Large intestine (tissue), 3 donors: ENCODE measurements at regions not wholly inside any gene's neighbourhood (a gene's known extent, or its start where the extent isn't known, plus 50 kb on each side); places are given as distances from the start of the nearest gene placed in this dataset.
"Not testable (repeated sequence)": the region's sequence is repeated elsewhere in the genome, so short reads cannot be mapped to it uniquely, and the experiment has no call there.

Experiments
- DNase-seq, 2 donors: peaks; one replicate each; pipeline versions ENCODE4 v3.0.0 to v3.0.0-alpha.2; 2013
- H3K27ac ChIP-seq: one replicate; pipeline ENCODE4 v1.5.1; 2013; ENCODE audit warnings: low read length
- H3K27me3 ChIP-seq: 2 replicates; pipeline ENCODE4 v1.6.1; 2013; ENCODE audit warnings: low read length; ENCODE audit not compliant: control insufficient read depth, insufficient read depth
- H3K36me3 ChIP-seq: 2 replicates; pipeline ENCODE4 v1.6.1; 2013; ENCODE audit warnings: low read length; ENCODE audit not compliant: control insufficient read depth, insufficient read depth
- H3K4me1 ChIP-seq: one replicate; pipeline ENCODE4 v1.6.1; 2013; ENCODE audit warnings: low read length; ENCODE audit not compliant: control insufficient read depth, insufficient read depth
- H3K4me3 ChIP-seq: one replicate; pipeline ENCODE4 v1.5.1; 2013; ENCODE audit warnings: low read length
- H3K9me3 ChIP-seq: one replicate; pipeline ENCODE4 v1.6.1; 2013; ENCODE audit warnings: mild to moderate bottlenecking, low read depth, low read length, moderate library complexity; ENCODE audit not compliant: control insufficient read depth
- WGBS: methylation state at CpG from one replicate; pipeline ENCODE4 v1.1.5; 2013; ENCODE audit warnings: low lambda C conversion rate; ENCODE audit not compliant: insufficient coverage; 5-methylcytosine and 5-hydroxymethylcytosine counted together

GRCh38 chr2:94776036-94776435 lies 95.2 kb upstream of the TEKT4 start:
- no peaks in the 10 kb centered on the region for H3K9me3 ChIP-seq
- H3K27me3 ChIP-seq, result no peaks in the 10 kb centered on the region
- DNase-seq, result no peak
- no peaks in the 10 kb centered on the region for H3K36me3 ChIP-seq
- WGBS, result no CpG with 5 or more reads among the region's 2 CpGs
- H3K27ac ChIP-seq, result no peak overlapping the region
- H3K4me3 ChIP-seq, result no peak overlapping the region
- no peaks in the 10 kb centered on the region for H3K4me1 ChIP-seq

DNA sequence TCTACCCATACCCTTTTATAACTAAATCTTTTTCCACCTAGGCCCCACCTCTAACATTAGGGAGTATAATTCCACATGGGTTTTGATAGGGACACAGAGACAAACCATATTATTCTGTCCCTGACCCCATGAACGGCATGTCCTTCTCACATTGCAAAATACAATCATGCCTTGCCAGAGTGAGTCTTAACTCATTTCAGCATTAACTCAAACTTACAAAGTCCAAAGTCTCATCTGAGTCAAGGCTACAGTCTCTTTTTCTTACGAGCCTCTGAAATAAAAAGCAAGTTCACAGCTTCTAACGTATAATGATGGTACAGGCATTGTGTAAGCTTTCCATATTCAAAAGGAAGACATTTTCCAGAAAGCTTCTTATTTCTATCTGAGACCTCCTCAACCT lies 86.1 kb upstream of the TEKT4 start:
- H3K27ac ChIP-seq, H3K4me3 ChIP-seq, H3K9me3 ChIP-seq, H3K36me3 ChIP-seq, H3K27me3 ChIP-seq, H3K4me1 ChIP-seq, DNase-seq: not testable (repeated sequence)
- no CpG with 5 or more reads among the region's 3 CpGs for WGBS

DNA sequence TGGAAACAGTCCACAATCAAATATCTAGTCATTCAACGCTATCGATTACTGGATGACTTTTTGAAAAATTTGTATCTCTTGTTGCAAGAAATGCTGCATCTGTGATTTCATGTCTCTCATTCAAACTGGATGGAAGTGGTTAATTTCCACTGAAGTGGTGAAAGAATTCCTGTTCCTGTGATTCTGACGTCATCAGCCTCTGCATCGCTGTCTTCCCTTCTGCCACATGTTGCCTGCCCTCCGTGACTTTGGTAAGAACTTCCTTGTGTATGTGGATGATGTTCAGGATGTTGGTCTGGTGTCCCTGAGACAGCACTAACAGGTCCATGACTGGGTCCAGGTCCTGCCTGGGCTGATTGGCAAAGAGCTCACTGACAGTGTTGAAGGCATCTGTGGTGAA lies 84.8 kb upstream of the TEKT4 start:
- not testable (repeated sequence) for H3K27ac ChIP-seq, H3K27me3 ChIP-seq, H3K36me3 ChIP-seq, DNase-seq, H3K9me3 ChIP-seq, H3K4me1 ChIP-seq, H3K4me3 ChIP-seq
- WGBS, result no CpG with 5 or more reads among the region's 5 CpGs

GRCh38 chr2:94790169-94790568 lies 81.1 kb upstream of the TEKT4 start:
- H3K4me1 ChIP-seq, H3K4me3 ChIP-seq, H3K27me3 ChIP-seq, DNase-seq, H3K9me3 ChIP-seq, H3K27ac ChIP-seq, H3K36me3 ChIP-seq: not testable (repeated sequence)
- no CpG with 5 or more reads among the region's 2 CpGs for WGBS

GRCh38 chr2:94797235-94797634 lies 74.0 kb upstream of the TEKT4 start:
- H3K9me3 ChIP-seq, H3K36me3 ChIP-seq, H3K4me3 ChIP-seq, H3K27me3 ChIP-seq, DNase-seq, H3K27ac ChIP-seq, H3K4me1 ChIP-seq: not testable (repeated sequence)
